ENCODE measurements at regions not wholly inside any gene's neighbourhood (a gene's known extent, or its start where the extent isn't known, plus 50 kb on each side); places are given as distances from the start of the nearest gene placed in this dataset.

GRCh38 chr3:72517336-72517735, 330.9 kb downstream of the SHQ1 start:
- Histone ChIP-seq H3K27ac (no peak overlapping the region), H3K4me1 (ENCODE audit: low read depth, poor library complexity, severe bottlenecking) (no peaks in the 10 kb centered on the region)
- TF ChIP-seq CTCF (conservative IDR thresholded peaks at IDR 0.05; ENCODE audit: low read depth, low read length) = no peak

DNA sequence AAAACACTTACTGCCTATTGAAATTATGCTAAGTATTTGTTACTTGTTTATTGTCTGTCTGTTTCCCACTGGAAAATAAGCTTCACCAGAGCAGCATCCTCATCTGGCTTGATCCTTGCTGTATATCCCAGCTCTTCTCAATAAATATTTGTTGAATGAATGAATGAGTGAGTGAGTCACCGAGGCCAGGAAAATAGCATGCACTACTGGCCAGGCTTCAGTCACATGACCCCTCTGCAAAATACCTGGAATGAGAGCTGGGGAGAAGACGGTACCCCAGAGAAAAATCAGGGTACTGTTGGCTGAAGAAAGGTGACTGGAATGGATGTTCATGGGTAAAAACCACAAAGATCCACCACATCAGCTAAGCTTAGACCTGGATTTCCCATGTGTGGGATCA, 331.9 kb downstream of the SHQ1 start:
- no peak for TF ChIP-seq CTCF (conservative IDR thresholded peaks at IDR 0.05; ENCODE audit: low read depth, low read length)
- Histone ChIP-seq H2AFZ (ENCODE audit: low read depth) (no peak overlapping the region), H3K27ac (no peak overlapping the region), H3K27me3 (ENCODE audit: insufficient read depth, low read depth) (no peaks in the 10 kb centered on the region), H3K4me2 (no peak overlapping the region), H3K79me2 (ENCODE audit: insufficient read depth, low read depth) (no peaks in the 10 kb centered on the region), H3K36me3 (ENCODE audit: insufficient read depth) (no peaks in the 10 kb centered on the region), H3K4me1 (ENCODE audit: low read depth, poor library complexity, severe bottlenecking) (no peaks in the 10 kb centered on the region), H3K9ac (no peak overlapping the region), H4K20me1 (ENCODE audit: insufficient read depth) (no peaks in the 10 kb centered on the region), H3K4me3 (IDR thresholded peaks at IDR 0.05; ENCODE audit: insufficient read depth, low read depth, low read length) (no peak overlapping the region)

More at GRCh38 chr3:72517336-72517735, 330.9 kb downstream of the SHQ1 start:
- Histone ChIP-seq H3K27me3 (ENCODE audit: insufficient read depth, low read depth) (no peaks in the 10 kb centered on the region), H3K79me2 (ENCODE audit: insufficient read depth, low read depth) (no peaks in the 10 kb centered on the region), H4K20me1 (ENCODE audit: insufficient read depth) (no peaks in the 10 kb centered on the region), H3K36me3 (ENCODE audit: insufficient read depth) (no peaks in the 10 kb centered on the region), H3K9ac (no peak overlapping the region), H2AFZ (ENCODE audit: low read depth) (no peak overlapping the region), H3K4me2 (no peak overlapping the region), H3K4me3 (IDR thresholded peaks at IDR 0.05; ENCODE audit: insufficient read depth, low read depth, low read length) (no peak overlapping the region)

- Histone ChIP-seq H3K79me2 (ENCODE audit: insufficient read depth, low read depth) (no peaks in the 10 kb centered on the region), H3K4me3 (IDR thresholded peaks at IDR 0.05; ENCODE audit: insufficient read depth, low read depth, low read length) (no peak overlapping the region), H4K20me1 (ENCODE audit: insufficient read depth) (no peaks in the 10 kb centered on the region), H3K4me2 (no peak overlapping the region), H3K4me1 (ENCODE audit: low read depth, poor library complexity, severe bottlenecking) (no peaks in the 10 kb centered on the region), H3K27ac (no peak overlapping the region), H3K36me3 (ENCODE audit: insufficient read depth) (no peaks in the 10 kb centered on the region), H2AFZ (ENCODE audit: low read depth) (no peak overlapping the region), H3K9ac (no peak overlapping the region), H3K27me3 (ENCODE audit: insufficient read depth, low read depth) (no peaks in the 10 kb centered on the region)
- TF ChIP-seq CTCF (conservative IDR thresholded peaks at IDR 0.05; ENCODE audit: low read depth, low read length) = no peak
Observed at GRCh38 chr3:72515941-72516340, 332.3 kb downstream of the SHQ1 start.

DNA sequence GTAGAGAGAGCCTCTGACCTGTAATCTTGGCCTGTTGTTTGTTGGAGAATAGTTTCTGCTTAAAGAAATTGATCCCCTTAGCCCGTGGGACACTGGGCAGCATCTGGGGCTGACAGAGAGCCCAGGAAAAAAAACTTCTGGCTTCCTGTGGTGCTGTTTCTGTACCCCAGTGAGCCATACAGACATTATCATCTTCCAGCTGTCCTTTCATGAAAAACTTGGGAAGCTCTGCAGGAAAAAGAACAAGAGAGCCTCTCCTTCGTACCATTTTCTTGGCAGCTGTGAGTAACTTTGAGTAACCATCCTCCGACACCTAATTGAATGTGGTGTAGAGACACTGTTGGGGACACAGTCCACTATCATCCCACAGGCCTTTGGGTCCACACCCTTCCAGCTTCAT, 333.0 kb downstream of the SHQ1 start:
- Histone ChIP-seq H3K36me3 (ENCODE audit: insufficient read depth) (no peaks in the 10 kb centered on the region), H3K4me2 (no peak overlapping the region), H3K9ac (no peak overlapping the region), H4K20me1 (ENCODE audit: insufficient read depth) (no peaks in the 10 kb centered on the region), H2AFZ (ENCODE audit: low read depth) (no peak overlapping the region), H3K4me1 (ENCODE audit: low read depth, poor library complexity, severe bottlenecking) (no peaks in the 10 kb centered on the region), H3K4me3 (IDR thresholded peaks at IDR 0.05; ENCODE audit: insufficient read depth, low read depth, low read length) (no peak overlapping the region), H3K79me2 (ENCODE audit: insufficient read depth, low read depth) (no peaks in the 10 kb centered on the region), H3K27ac (no peak overlapping the region), H3K27me3 (ENCODE audit: insufficient read depth, low read depth) (no peaks in the 10 kb centered on the region)
- no peak for TF ChIP-seq CTCF (conservative IDR thresholded peaks at IDR 0.05; ENCODE audit: low read depth, low read length)
